Kasumi-1 (cell line): ENCODE measurements at regions not wholly inside any gene's neighbourhood (a gene's known extent, or its start where the extent isn't known, plus 50 kb on each side); places are given as distances from the start of the nearest gene placed in this dataset.
"Not testable (repeated sequence)": the region's sequence is repeated elsewhere in the genome, so short reads cannot be mapped to it uniquely, and the experiment has no call there.

Experiments used
- DNase-seq, 2 experiments: peaks; one replicate each; lab custom pipeline; 2025; lab: John Stamatoyannopoulos, UW

DNA sequence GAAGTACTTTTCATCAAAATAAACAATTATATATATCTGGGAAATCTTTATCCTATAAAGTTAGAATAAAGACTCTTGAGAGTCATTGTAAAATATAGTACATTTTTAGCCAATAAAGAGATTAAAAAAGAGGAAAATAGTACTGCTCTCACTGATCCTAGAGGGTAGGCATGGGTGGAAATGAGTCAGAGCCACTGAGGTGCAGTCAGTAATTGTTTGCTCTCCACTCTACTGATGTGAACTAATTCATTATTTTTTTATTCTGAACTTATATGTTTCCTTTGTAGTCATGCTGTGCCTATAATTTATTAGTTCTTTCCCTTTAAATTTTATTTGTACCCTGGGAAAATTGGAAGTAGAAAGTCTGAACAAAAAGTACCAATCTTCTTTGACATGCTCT lies 1359.4 kb upstream of the GJE1 start:
- DNase-seq = peak; percentile 5 to 16

DNA sequence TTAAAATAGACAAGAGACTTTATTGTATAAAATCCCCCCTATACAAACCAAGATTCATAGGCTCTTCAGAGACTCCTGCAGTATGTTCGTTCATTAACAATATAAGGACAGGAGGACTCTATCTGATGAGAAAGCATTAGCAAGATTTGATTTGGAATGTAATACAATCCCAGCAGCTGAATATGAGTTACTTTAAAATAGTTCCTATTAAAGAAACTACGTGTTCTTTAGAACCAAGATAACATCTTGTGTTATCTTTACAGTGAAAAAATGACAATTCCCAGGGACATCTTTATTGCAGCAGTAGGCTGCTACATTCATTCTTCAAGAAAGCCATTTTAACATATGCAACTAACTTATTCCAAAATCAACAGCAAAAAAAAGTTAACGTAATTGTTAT lies 1360.1 kb upstream of the GJE1 start:
- DNase-seq = no peak

- no peak for DNase-seq
Observed at GRCh38 chr6:140768133-140768532, 1364.6 kb upstream of the GJE1 start.

DNA sequence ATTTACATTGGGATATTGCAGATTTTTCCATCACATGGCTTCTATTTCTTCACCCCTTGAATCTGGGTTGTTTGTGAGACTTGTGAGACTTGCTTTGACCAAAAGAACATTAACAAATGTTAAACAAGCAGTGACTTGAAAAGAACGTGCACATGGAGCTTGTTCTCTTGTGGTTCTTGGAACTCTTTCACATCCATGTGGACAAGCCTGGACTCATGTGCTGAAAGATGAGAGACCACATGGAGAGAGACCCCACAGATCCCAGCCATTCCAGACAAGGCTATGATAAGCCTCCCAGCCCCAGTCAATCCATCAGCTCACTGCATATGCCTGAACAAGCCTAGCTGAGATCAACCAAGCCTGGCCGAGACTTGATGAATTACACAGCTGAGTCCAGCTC lies 1365.7 kb upstream of the GJE1 start:
- DNase-seq = no peak

DNA sequence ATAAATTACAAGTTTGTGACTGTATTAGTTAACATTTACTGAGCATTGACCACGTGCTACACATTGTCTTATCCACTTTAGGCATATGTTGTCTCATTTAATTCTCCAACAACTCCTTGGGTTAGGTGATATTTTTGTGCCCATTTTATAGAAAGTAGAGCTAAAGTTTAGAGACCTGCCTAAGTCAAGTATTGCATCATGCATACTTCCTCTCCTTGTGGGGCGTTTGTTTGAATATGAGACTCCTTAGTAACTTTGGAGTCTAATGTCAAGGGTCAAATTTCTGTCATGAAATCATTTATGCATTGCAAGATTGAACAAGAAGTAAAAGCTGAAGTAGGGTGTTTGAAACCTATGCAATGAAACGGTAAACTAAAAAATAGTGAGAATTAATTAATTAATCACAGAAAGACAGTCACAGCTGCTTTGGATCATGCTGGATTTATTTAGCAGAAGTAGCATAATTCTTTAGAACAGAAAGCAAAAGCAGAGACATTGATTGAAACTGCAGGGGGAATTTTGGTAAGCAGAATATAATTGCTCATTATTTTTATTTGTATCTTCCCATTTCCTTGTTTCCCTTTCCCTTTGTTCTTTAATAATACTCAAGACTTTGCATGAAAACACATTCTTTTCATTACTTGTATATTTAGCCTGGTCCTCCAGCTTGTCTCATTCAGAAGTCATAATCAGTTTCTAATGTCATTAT lies 1374.4 kb upstream of the GJE1 start:
- no peak for DNase-seq

GRCh38 chr6:140752234-140752633 lies 1377.8 kb upstream of the CITED2 start:
- no peak for DNase-seq

DNA sequence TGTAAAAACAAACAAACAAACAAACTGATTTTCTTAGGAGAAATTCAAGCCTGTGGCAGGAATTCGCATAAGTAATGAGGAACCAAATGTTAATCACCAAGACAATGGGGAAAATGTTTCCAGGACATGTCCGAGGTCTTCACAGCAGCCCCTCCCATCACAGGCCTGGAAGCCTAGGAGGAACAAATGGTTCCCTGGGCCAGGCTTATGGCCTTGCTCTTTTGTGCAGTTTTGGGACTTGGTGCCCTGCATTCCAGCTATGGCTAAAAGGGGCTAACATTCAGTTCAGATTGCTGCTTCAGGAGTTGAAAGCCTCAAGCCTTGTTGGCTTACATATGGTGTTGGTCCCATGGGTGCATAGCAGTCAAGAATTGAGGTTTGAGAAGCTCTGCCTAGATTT lies 1372.7 kb upstream of the CITED2 start:
- DNase-seq = no peak

- no peak for DNase-seq
Observed at GRCh38 chr6:140744659-140745320, 1370.3 kb upstream of the CITED2 start.

GRCh38 chr6:140736231-140736630 lies 1361.8 kb upstream of the CITED2 start:
- no peak for DNase-seq

GRCh38 chr6:140732991-140733390 lies 1358.5 kb upstream of the CITED2 start:
- no peak for DNase-seq

DNA sequence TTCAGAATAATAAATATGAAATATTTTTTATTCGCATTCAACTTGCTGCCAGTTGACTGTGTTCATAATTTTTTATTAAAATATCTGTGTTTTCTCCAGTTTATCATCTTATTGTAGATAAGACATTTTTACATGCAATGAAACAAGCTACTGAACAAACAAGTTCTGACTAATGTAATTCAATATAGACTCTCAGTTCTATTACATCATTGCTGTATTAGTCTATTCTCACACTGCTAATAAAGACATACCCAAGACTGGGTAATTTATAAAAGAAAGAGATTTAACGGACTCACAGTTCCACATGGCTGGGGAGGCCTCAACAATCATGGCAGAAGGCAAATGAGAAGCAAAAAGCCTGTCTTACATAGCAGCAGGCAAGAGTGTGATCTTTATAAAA lies 1357.7 kb upstream of the CITED2 start:
- DNase-seq = no peak

DNA sequence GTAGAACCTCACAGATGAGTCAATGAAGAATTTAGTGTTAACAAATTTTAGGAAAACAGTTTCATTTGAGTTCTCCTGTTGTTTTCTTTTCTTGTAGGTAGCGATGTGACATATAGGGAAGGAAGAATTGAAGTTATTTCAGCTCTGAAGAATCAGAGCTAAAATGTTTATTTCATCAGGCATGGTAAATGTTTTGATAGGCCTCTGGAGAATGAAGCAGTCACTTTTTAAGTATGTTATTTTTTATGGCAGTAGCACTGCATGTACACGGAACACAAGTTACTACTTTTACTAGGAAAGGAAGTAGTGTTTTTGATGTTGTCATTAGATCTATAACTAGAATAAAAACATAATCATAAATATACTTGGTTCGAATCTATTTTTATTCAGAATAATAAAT lies 1357.3 kb upstream of the CITED2 start:
- DNase-seq = no peak

DNA sequence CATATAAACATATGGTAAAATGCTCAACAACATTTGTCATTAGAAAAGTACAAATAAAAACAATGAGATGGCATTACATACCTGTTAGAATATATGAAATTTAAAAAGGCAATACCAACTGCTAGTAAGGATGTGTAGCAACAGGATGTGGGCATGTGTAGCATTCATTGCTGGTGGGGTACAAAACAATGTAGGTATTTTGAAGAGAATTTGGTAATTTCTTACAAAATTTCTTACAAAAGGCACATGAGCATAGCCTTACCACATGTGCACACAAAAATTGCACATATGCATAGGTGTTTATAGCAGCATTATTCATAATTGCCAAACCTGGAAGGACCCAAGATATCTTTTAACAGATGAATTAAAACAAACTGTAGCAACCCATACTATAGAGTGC lies 1355.1 kb upstream of the CITED2 start:
- DNase-seq = no peak

DNA sequence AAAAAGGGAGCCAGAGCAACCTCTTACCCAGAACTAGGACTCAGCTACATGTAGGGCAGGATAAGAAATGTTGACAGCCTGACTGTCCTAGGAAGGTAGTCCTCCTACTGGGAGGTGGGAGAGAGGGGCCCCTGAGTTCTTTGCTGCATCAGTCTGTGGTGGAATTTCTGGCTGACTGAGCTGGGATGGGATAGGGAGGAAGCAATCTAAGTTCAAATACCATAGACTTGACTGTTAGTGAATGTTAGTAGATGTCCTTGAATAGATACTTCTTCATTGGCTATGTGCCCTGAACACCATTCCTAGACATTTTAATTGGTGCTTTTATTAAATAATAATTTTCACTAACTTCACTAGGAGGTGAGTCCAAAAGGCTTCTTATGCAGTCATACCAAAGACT lies 1343.6 kb upstream of the CITED2 start:
- no peak for DNase-seq

GRCh38 chr6:140713495-140713894 lies 1339.0 kb upstream of the CITED2 start:
- no peak for DNase-seq

GRCh38 chr6:140711019-140711613 lies 1336.7 kb upstream of the CITED2 start:
- DNase-seq = peak in 1 of 2 experiments; percentile 24

DNA sequence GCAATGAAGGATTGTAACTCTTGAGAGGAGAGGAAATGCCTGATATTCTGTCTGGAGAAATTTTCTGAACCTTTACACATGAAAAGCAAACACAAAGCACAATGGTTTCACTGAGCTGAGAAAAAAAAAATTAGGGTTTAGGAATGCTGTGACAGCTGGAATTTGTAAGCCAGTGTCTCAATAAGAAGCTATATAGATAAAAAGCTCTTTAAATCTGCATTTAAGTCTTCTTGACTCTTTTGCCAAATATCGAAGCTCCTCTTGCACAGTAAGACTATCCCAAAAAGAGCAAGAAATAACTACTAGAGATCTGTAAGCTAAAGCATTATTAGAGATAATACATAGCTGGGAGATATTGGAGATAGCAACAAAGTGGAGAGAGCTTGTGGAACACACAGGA lies 1334.0 kb upstream of the CITED2 start:
- DNase-seq = no peak

- not testable (repeated sequence) for DNase-seq
Observed at GRCh38 chr6:140704008-140704407, 1329.6 kb upstream of the CITED2 start.

DNA sequence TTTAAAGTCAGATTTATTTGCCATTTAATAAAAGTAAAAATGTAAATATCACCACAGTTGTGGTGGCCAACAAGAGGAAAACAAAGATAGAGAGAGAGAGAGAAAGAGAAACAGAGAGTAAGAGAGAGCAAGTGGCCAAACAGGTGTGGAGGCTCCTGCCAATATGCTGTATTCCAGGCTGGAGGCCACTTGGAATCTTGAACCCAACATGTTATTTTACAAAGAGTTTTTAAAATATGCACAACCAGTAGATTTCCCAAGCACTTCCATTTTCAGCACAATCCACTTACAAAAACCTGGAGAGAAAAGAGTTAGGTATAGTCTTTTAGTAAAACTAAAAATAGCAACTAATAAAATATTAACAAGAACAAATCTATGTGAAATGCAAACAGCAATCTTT lies 1323.1 kb upstream of the CITED2 start:
- no peak for DNase-seq

- DNase-seq = no peak
Observed at GRCh38 chr6:140684776-140685550, 1310.5 kb upstream of the CITED2 start.

DNA sequence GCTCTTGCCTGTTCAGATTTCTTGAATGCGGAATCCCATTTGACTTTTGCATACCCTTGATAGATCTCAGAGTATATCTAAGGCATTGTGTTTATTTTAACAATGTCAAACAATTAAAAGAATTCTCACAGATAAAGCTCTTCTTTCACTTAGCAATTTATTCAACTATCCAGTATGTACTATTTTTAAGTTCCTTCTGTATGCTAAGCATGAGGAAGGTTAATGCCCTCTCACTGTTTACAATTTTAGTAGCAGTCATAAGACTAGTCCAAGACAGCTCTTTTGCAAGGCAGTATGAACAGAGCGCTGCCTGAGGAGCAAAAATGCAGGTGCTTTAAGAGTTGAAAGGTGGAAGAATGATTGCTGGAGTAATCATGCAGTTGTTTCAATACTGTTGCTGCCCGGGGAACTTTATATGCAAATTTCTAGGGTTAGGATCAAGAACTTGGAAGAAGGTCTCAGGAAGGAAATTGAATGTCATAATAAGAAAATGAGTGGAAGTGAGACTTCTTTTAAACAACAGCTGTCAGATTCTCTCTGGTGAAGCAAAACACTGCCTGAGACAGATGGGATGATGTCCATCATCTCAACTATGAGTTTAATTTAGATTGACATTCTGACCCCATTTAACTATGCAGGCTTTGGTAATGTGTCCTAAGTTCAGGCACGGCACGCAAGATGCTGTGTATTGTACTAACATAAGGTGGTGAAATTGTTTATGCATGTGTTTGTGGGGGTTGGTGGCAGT lies 1303.5 kb upstream of the CITED2 start:
- DNase-seq = no peak

- DNase-seq = peak; percentile 20 to 27
Observed at GRCh38 chr6:140671926-140672325, 1297.5 kb upstream of the CITED2 start.
